IPS-18a (cell line): ENCODE measurements at regions not wholly inside any gene's neighbourhood (a gene's known extent, or its start where the extent isn't known, plus 50 kb on each side); places are given as distances from the start of the nearest gene placed in this dataset.

Source experiments
- H3K27ac ChIP-seq: one replicate; pipeline ENCODE4 v1.5.1; 2013; ENCODE audit warnings: low read length
- H3K27me3 ChIP-seq: one replicate; pipeline ENCODE4 v1.6.1; 2013; ENCODE audit warnings: mild to moderate bottlenecking, low read length; ENCODE audit not compliant: control insufficient read depth, insufficient read depth
- H3K36me3 ChIP-seq: one replicate; pipeline ENCODE4 v1.6.1; 2013; ENCODE audit warnings: low read depth, low read length; ENCODE audit not compliant: control insufficient read depth
- H3K4me1 ChIP-seq: one replicate; pipeline ENCODE4 v1.6.1; 2013; ENCODE audit warnings: low read depth, low read length; ENCODE audit not compliant: control insufficient read depth
- H3K4me3 ChIP-seq: one replicate; pipeline ENCODE4 v1.5.1; 2013; ENCODE audit warnings: low read length
- H3K9ac ChIP-seq: one replicate; pipeline ENCODE4 v1.6.1; 2013; ENCODE audit warnings: mild to moderate bottlenecking, low read length, moderate library complexity
- H3K9me3 ChIP-seq: one replicate; pipeline ENCODE4 v1.6.1; 2013; ENCODE audit warnings: low read depth, low read length; ENCODE audit not compliant: control insufficient read depth

GRCh38 chr9:95770653-95771131 is 104.8 kb upstream of the ERCC6L2 start:
- Histone ChIP-seq H3K9me3 (no peaks in the 10 kb centered on the region), H3K4me3 (peak overlapping the region; percentile 39), H3K27me3 (peaks cover 28% of the 10 kb centered on the region), H3K36me3 (no peaks in the 10 kb centered on the region), H3K27ac (no peak overlapping the region), H3K4me1 (peaks cover 48% of the 10 kb centered on the region), H3K9ac (no peak overlapping the region)

- H3K4me1 ChIP-seq = peaks cover 54% of the 10 kb centered on the region
- peak overlapping the region; percentile 39 for H3K4me3 ChIP-seq
- no peaks in the 10 kb centered on the region for H3K9me3 ChIP-seq
- no peak overlapping the region for H3K27ac ChIP-seq
- no peaks in the 10 kb centered on the region for H3K36me3 ChIP-seq
- H3K27me3 ChIP-seq = peaks cover 28% of the 10 kb centered on the region
- no peak overlapping the region for H3K9ac ChIP-seq
Observed at GRCh38 chr9:95769909-95770433, 105.5 kb upstream of the ERCC6L2 start.

- Histone ChIP-seq H3K4me1 (peaks cover 57% of the 10 kb centered on the region), H3K9me3 (no peaks in the 10 kb centered on the region), H3K27me3 (peaks cover 28% of the 10 kb centered on the region), H3K4me3 (no peak overlapping the region), H3K27ac (no peak overlapping the region), H3K9ac (no peak overlapping the region), H3K36me3 (no peaks in the 10 kb centered on the region)
Observed at GRCh38 chr9:95769473-95769872, 106.0 kb upstream of the ERCC6L2 start.

GRCh38 chr9:95766906-95767305 is 108.6 kb upstream of the ERCC6L2 start:
- Histone ChIP-seq H3K4me1 (peaks cover 51% of the 10 kb centered on the region), H3K36me3 (no peaks in the 10 kb centered on the region), H3K9ac (no peak overlapping the region), H3K27ac (no peak overlapping the region), H3K27me3 (peaks cover 15% of the 10 kb centered on the region), H3K4me3 (no peak overlapping the region), H3K9me3 (no peaks in the 10 kb centered on the region)

- Histone ChIP-seq H3K4me1 (peaks cover 32% of the 10 kb centered on the region), H3K36me3 (no peaks in the 10 kb centered on the region), H3K9me3 (no peaks in the 10 kb centered on the region), H3K4me3 (no peak overlapping the region), H3K27ac (no peak overlapping the region), H3K9ac (no peak overlapping the region), H3K27me3 (peaks cover 6% of the 10 kb centered on the region)
Observed at GRCh38 chr9:95764533-95765319, 110.8 kb upstream of the ERCC6L2 start.

- Histone ChIP-seq H3K9ac (no peak overlapping the region), H3K36me3 (no peaks in the 10 kb centered on the region), H3K27ac (no peak overlapping the region), H3K4me1 (peaks cover 32% of the 10 kb centered on the region), H3K4me3 (no peak overlapping the region), H3K9me3 (no peaks in the 10 kb centered on the region), H3K27me3 (no peaks in the 10 kb centered on the region)
Observed at GRCh38 chr9:95763983-95764382, 111.5 kb upstream of the ERCC6L2 start.

- no peak overlapping the region for H3K4me3 ChIP-seq
- no peaks in the 10 kb centered on the region for H3K27me3 ChIP-seq
- H3K9ac ChIP-seq = no peak overlapping the region
- no peaks in the 10 kb centered on the region for H3K36me3 ChIP-seq
- no peak overlapping the region for H3K27ac ChIP-seq
- peaks cover 32% of the 10 kb centered on the region for H3K4me1 ChIP-seq
- H3K9me3 ChIP-seq = no peaks in the 10 kb centered on the region
Observed at GRCh38 chr9:95763006-95763405, 112.5 kb upstream of the ERCC6L2 start.

- no peak overlapping the region for H3K27ac ChIP-seq
- H3K4me3 ChIP-seq = no peak overlapping the region
Observed at GRCh38 chr9:95762322-95762721, 113.2 kb upstream of the ERCC6L2 start.

GRCh38 chr9:95760791-95761190 is 114.7 kb upstream of the ERCC6L2 start:
- Histone ChIP-seq H3K4me1 (peaks cover 30% of the 10 kb centered on the region), H3K9me3 (no peaks in the 10 kb centered on the region), H3K27me3 (peaks cover 4% of the 10 kb centered on the region), H3K4me3 (no peak overlapping the region), H3K36me3 (no peaks in the 10 kb centered on the region), H3K9ac (no peak overlapping the region), H3K27ac (no peak overlapping the region)

More at GRCh38 chr9:95762322-95762721, 113.2 kb upstream of the ERCC6L2 start:
- no peak overlapping the region for H3K9ac ChIP-seq
- H3K36me3 ChIP-seq = no peaks in the 10 kb centered on the region
- no peaks in the 10 kb centered on the region for H3K9me3 ChIP-seq
- H3K4me1 ChIP-seq = peaks cover 35% of the 10 kb centered on the region
- H3K27me3 ChIP-seq = no peaks in the 10 kb centered on the region

- H3K27ac ChIP-seq = no peak overlapping the region
- peaks cover 37% of the 10 kb centered on the region for H3K27me3 ChIP-seq
- H3K9ac ChIP-seq = no peak overlapping the region
- H3K4me1 ChIP-seq = peaks cover 45% of the 10 kb centered on the region
- no peaks in the 10 kb centered on the region for H3K9me3 ChIP-seq
- no peak overlapping the region for H3K4me3 ChIP-seq
- no peaks in the 10 kb centered on the region for H3K36me3 ChIP-seq
Observed at GRCh38 chr9:95757439-95757838, 118.1 kb upstream of the ERCC6L2 start.

- H3K4me3 ChIP-seq = no peak overlapping the region
- H3K36me3 ChIP-seq = no peaks in the 10 kb centered on the region
- H3K27me3 ChIP-seq = peaks cover 41% of the 10 kb centered on the region
- no peak overlapping the region for H3K9ac ChIP-seq
- H3K4me1 ChIP-seq = peaks cover 45% of the 10 kb centered on the region
- no peaks in the 10 kb centered on the region for H3K9me3 ChIP-seq
- H3K27ac ChIP-seq = no peak overlapping the region
Observed at GRCh38 chr9:95756986-95757385, 118.5 kb upstream of the ERCC6L2 start.

GRCh38 chr9:95756101-95756500 is 119.4 kb upstream of the ERCC6L2 start:
- peaks cover 42% of the 10 kb centered on the region for H3K27me3 ChIP-seq
- H3K27ac ChIP-seq = no peak overlapping the region
- no peaks in the 10 kb centered on the region for H3K9me3 ChIP-seq
- no peak overlapping the region for H3K9ac ChIP-seq
- no peak overlapping the region for H3K4me3 ChIP-seq
- H3K4me1 ChIP-seq = peaks cover 45% of the 10 kb centered on the region
- H3K36me3 ChIP-seq = no peaks in the 10 kb centered on the region
